ENCODE measurements at regions not wholly inside any gene's neighbourhood (a gene's known extent, or its start where the extent isn't known, plus 50 kb on each side); places are given as distances from the start of the nearest gene placed in this dataset.

GRCh38 chr14:99042381-99043266, 229.4 kb downstream of the BCL11B start:
- Mint-ChIP-seq H3K36me3 (ENCODE audit: low read depth) (no peaks in the 10 kb centered on the region), H3K9me3 (peaks cover 10% of the 10 kb centered on the region), H3K27ac (peak overlapping the region; percentile 57), H3K27me3 (ENCODE audit: low read depth, poor library complexity) (peaks cover 25% of the 10 kb centered on the region), H3K4me1 (no peaks in the 10 kb centered on the region), H3K4me3 (no peak overlapping the region)
- TF ChIP-seq CTCF (IDR thresholded peaks at IDR 0.05), result no peak
- no peak for DNase-seq

GRCh38 chr14:99043267-99043615, 228.8 kb downstream of the BCL11B start:
- Mint-ChIP-seq H3K4me1 (no peaks in the 10 kb centered on the region), H3K9me3 (peaks cover 10% of the 10 kb centered on the region), H3K4me3 (no peak overlapping the region), H3K27me3 (ENCODE audit: low read depth, poor library complexity) (peaks cover 29% of the 10 kb centered on the region), H3K27ac (no peak overlapping the region), H3K36me3 (ENCODE audit: low read depth) (no peaks in the 10 kb centered on the region)
- TF ChIP-seq CTCF (IDR thresholded peaks at IDR 0.05), result no peak
- DNase-seq, result no peak

- H3K4me1 Mint-ChIP-seq, result no peaks in the 10 kb centered on the region
- no peaks in the 10 kb centered on the region for H3K36me3 Mint-ChIP-seq (ENCODE audit: low read depth)
- H3K9me3 Mint-ChIP-seq, result peaks cover 10% of the 10 kb centered on the region
- H3K27ac Mint-ChIP-seq, result no peak overlapping the region
- TF ChIP-seq CTCF (IDR thresholded peaks at IDR 0.05), result no peak
- DNase-seq, result no peak
- H3K27me3 Mint-ChIP-seq (ENCODE audit: low read depth, poor library complexity), result peaks cover 30% of the 10 kb centered on the region
- no peak overlapping the region for H3K4me3 Mint-ChIP-seq
Measured at GRCh38 chr14:99043756-99044155, 228.2 kb downstream of the BCL11B start.

GRCh38 chr14:99047441-99048031, 224.5 kb downstream of the BCL11B start:
- Mint-ChIP-seq H3K4me1 (no peaks in the 10 kb centered on the region), H3K27ac (no peak overlapping the region), H3K27me3 (ENCODE audit: low read depth, poor library complexity) (peaks cover 36% of the 10 kb centered on the region), H3K9me3 (peaks cover 28% of the 10 kb centered on the region), H3K4me3 (no peak overlapping the region), H3K36me3 (ENCODE audit: low read depth) (no peaks in the 10 kb centered on the region)
- DNase-seq, result no peak
- TF ChIP-seq CTCF (IDR thresholded peaks at IDR 0.05), result no peak

GRCh38 chr14:99050309-99050708, 221.7 kb downstream of the BCL11B start:
- no peak overlapping the region for H3K4me3 Mint-ChIP-seq
- peaks cover 32% of the 10 kb centered on the region for H3K9me3 Mint-ChIP-seq
- H3K27ac Mint-ChIP-seq, result no peak overlapping the region
- H3K4me1 Mint-ChIP-seq, result peaks cover 8% of the 10 kb centered on the region
- no peak for TF ChIP-seq CTCF (IDR thresholded peaks at IDR 0.05)
- no peaks in the 10 kb centered on the region for H3K36me3 Mint-ChIP-seq (ENCODE audit: low read depth)
- no peak for DNase-seq
- peaks cover 28% of the 10 kb centered on the region for H3K27me3 Mint-ChIP-seq (ENCODE audit: low read depth, poor library complexity)

Measured in nephron progenitor cell (in vitro differentiated cells).